ENCODE measurements at regions not wholly inside any gene's neighbourhood (a gene's known extent, or its start where the extent isn't known, plus 50 kb on each side); places are given as distances from the start of the nearest gene placed in this dataset.

DNA sequence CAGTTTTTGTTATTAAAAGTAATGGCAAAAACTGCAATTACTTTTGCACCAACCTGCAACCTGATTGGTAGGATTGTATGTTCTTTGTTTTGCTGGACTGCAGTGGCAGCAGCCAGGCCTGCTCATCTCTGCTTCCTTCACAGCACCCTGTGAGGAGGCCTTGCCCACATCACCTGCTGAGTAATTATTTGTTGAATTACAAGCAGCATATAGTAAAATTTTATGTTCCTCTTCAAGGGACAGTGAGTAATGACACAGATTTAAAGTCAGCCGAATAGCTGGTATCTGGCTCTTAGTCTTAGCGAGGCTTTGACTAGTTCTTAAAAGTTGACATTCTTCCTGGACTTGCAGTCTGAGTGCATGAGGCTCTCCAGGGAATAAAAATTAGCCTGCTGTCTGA lies 435.1 kb downstream of the PRDM2 start:
- peaks cover 0 to 1% (median 0%) of the 10 kb centered on the region in 5 donors for H3K9me3 Mint-ChIP-seq
- ChIA-PET POLR2A (no interaction called here), CTCF (no interaction called here)
- no peak overlapping the region for H3K27ac ChIP-seq (ENCODE audit: low read depth, low read length)
- no peaks in the 10 kb centered on the region for H3K36me3 ChIP-seq (ENCODE audit: insufficient read depth, low read length)
- no peak overlapping the region for H3K4me3 Mint-ChIP-seq
- H3K4me3 ChIP-seq (ENCODE audit: low read length), result no peak overlapping the region
- H3K27me3 ChIP-seq (ENCODE audit: insufficient read depth, low read length, poor library complexity, severe bottlenecking), result no peaks in the 10 kb centered on the region
- no peaks in the 10 kb centered on the region for H3K36me3 Mint-ChIP-seq
- H3K27me3 Mint-ChIP-seq, result peaks cover 4 to 14% of the 10 kb centered on the region in 2 donors
- H3K4me1 ChIP-seq (ENCODE audit: insufficient read depth, low read length), result no peaks in the 10 kb centered on the region
- no peak for DNase-seq
- H3K9me3 ChIP-seq (ENCODE audit: low read length), result no peaks in the 10 kb centered on the region
- H3K4me1 Mint-ChIP-seq, result no peaks in the 10 kb centered on the region
- H3K27ac Mint-ChIP-seq, result no peak overlapping the region

- H3K27ac Mint-ChIP-seq, result no peak overlapping the region
- POLR2A ChIA-PET, result no interaction called here
- no peak overlapping the region for H3K27ac ChIP-seq (ENCODE audit: low read depth, low read length)
- H3K36me3 ChIP-seq (ENCODE audit: insufficient read depth, low read length), result no peaks in the 10 kb centered on the region
- H3K4me1 Mint-ChIP-seq, result no peaks in the 10 kb centered on the region
- DNase-seq, result no peak
- no peak overlapping the region for H3K4me3 ChIP-seq (ENCODE audit: low read length)
- H3K27me3 ChIP-seq (ENCODE audit: insufficient read depth, low read length, poor library complexity, severe bottlenecking), result no peaks in the 10 kb centered on the region
- CTCF ChIA-PET, result interaction anchor here (1.5 kb wide), 1 partner anchor 8 kb away, joined by 3 read pairs; no protein-coding TSS in a partner anchor
- H3K4me1 ChIP-seq (ENCODE audit: insufficient read depth, low read length), result no peaks in the 10 kb centered on the region
- peaks cover 0 to 8% of the 10 kb centered on the region in 2 donors for H3K27me3 Mint-ChIP-seq
- no peaks in the 10 kb centered on the region for H3K36me3 Mint-ChIP-seq
- H3K9me3 ChIP-seq (ENCODE audit: low read length), result no peaks in the 10 kb centered on the region
- peaks cover 0 to 1% (median 0%) of the 10 kb centered on the region in 5 donors for H3K9me3 Mint-ChIP-seq
- H3K4me3 Mint-ChIP-seq, result no peak overlapping the region
Measured at GRCh38 chr1:14136152-14136763, 436.3 kb downstream of the PRDM2 start.

GRCh38 chr1:14136881-14137280 lies 436.9 kb downstream of the PRDM2 start:
- CTCF ChIA-PET, result interaction anchor here (1.5 kb wide), 1 partner anchor 9 kb away, joined by 3 read pairs; no protein-coding TSS in a partner anchor
- Histone ChIP-seq H3K4me3 (ENCODE audit: low read length) (no peak overlapping the region), H3K36me3 (ENCODE audit: insufficient read depth, low read length) (no peaks in the 10 kb centered on the region), H3K27me3 (ENCODE audit: insufficient read depth, low read length, poor library complexity, severe bottlenecking) (no peaks in the 10 kb centered on the region), H3K4me1 (ENCODE audit: insufficient read depth, low read length) (no peaks in the 10 kb centered on the region), H3K27ac (ENCODE audit: low read depth, low read length) (no peak overlapping the region), H3K9me3 (ENCODE audit: low read length) (no peaks in the 10 kb centered on the region)
- POLR2A ChIA-PET, result interaction anchor here (0.7 kb wide), 1 partner anchor 78 kb away, joined by 6 read pairs; no protein-coding TSS in a partner anchor
- H3K27me3 Mint-ChIP-seq, result peaks cover 0 to 8% of the 10 kb centered on the region in 2 donors
- H3K4me1 Mint-ChIP-seq, result no peaks in the 10 kb centered on the region
- no peak overlapping the region for H3K27ac Mint-ChIP-seq
- no peak for DNase-seq
- H3K36me3 Mint-ChIP-seq, result no peaks in the 10 kb centered on the region
- H3K4me3 Mint-ChIP-seq, result no peak overlapping the region
- H3K9me3 Mint-ChIP-seq, result no peaks in the 10 kb centered on the region

- Histone ChIP-seq H3K36me3 (ENCODE audit: insufficient read depth, low read length) (no peaks in the 10 kb centered on the region), H3K27me3 (ENCODE audit: insufficient read depth, low read length, poor library complexity, severe bottlenecking) (no peaks in the 10 kb centered on the region), H3K27ac (ENCODE audit: low read depth, low read length) (no peak overlapping the region), H3K4me3 (ENCODE audit: low read length) (no peak overlapping the region), H3K9me3 (ENCODE audit: low read length) (no peaks in the 10 kb centered on the region), H3K4me1 (ENCODE audit: insufficient read depth, low read length) (no peaks in the 10 kb centered on the region)
- ChIA-PET CTCF (interaction anchor here (1.5 kb wide), 1 partner anchor 9 kb away, joined by 3 read pairs; no protein-coding TSS in a partner anchor), POLR2A (interaction anchor here (0.7 kb wide), 1 partner anchor 78 kb away, joined by 6 read pairs; no protein-coding TSS in a partner anchor)
- Mint-ChIP-seq H3K4me3 (no peak overlapping the region), H3K27me3 (peaks cover 0 to 8% of the 10 kb centered on the region in 2 donors), H3K36me3 (no peaks in the 10 kb centered on the region), H3K27ac (no peak overlapping the region), H3K4me1 (no peaks in the 10 kb centered on the region), H3K9me3 (no peaks in the 10 kb centered on the region)
- DNase-seq, result no peak
Measured at GRCh38 chr1:14137411-14138134, 437.6 kb downstream of the PRDM2 start.

GRCh38 chr1:14138135-14138506 lies 438.1 kb downstream of the PRDM2 start:
- Histone ChIP-seq H3K9me3 (ENCODE audit: low read length) (no peaks in the 10 kb centered on the region), H3K36me3 (ENCODE audit: insufficient read depth, low read length) (no peaks in the 10 kb centered on the region), H3K4me3 (ENCODE audit: low read length) (no peak overlapping the region), H3K27me3 (ENCODE audit: insufficient read depth, low read length, poor library complexity, severe bottlenecking) (no peaks in the 10 kb centered on the region), H3K27ac (ENCODE audit: low read depth, low read length) (no peak overlapping the region), H3K4me1 (ENCODE audit: insufficient read depth, low read length) (no peaks in the 10 kb centered on the region)
- Mint-ChIP-seq H3K9me3 (peaks cover 0 to 2% (median 0%) of the 10 kb centered on the region in 5 donors), H3K4me1 (no peaks in the 10 kb centered on the region), H3K36me3 (no peaks in the 10 kb centered on the region), H3K4me3 (no peak overlapping the region), H3K27ac (no peak overlapping the region), H3K27me3 (peaks cover under 1 to 6% of the 10 kb centered on the region in 2 donors)
- CTCF ChIA-PET, result no interaction called here
- no peak for DNase-seq
- POLR2A ChIA-PET, result no interaction called here

GRCh38 chr1:14138687-14139086 lies 438.7 kb downstream of the PRDM2 start:
- POLR2A ChIA-PET, result no interaction called here
- Histone ChIP-seq H3K36me3 (ENCODE audit: insufficient read depth, low read length) (no peaks in the 10 kb centered on the region), H3K4me3 (ENCODE audit: low read length) (no peak overlapping the region), H3K9me3 (ENCODE audit: low read length) (no peaks in the 10 kb centered on the region), H3K4me1 (ENCODE audit: insufficient read depth, low read length) (no peaks in the 10 kb centered on the region), H3K27ac (ENCODE audit: low read depth, low read length) (no peak overlapping the region), H3K27me3 (ENCODE audit: insufficient read depth, low read length, poor library complexity, severe bottlenecking) (no peaks in the 10 kb centered on the region)
- H3K4me3 Mint-ChIP-seq, result no peak overlapping the region
- peaks cover 0 to 3% (median 0%) of the 10 kb centered on the region in 5 donors for H3K9me3 Mint-ChIP-seq
- H3K27ac Mint-ChIP-seq, result no peak overlapping the region
- no peak for DNase-seq
- CTCF ChIA-PET, result no interaction called here
- H3K36me3 Mint-ChIP-seq, result no peaks in the 10 kb centered on the region
- H3K27me3 Mint-ChIP-seq, result peaks cover 3 to 6% of the 10 kb centered on the region in 2 donors
- no peaks in the 10 kb centered on the region for H3K4me1 Mint-ChIP-seq

DNA sequence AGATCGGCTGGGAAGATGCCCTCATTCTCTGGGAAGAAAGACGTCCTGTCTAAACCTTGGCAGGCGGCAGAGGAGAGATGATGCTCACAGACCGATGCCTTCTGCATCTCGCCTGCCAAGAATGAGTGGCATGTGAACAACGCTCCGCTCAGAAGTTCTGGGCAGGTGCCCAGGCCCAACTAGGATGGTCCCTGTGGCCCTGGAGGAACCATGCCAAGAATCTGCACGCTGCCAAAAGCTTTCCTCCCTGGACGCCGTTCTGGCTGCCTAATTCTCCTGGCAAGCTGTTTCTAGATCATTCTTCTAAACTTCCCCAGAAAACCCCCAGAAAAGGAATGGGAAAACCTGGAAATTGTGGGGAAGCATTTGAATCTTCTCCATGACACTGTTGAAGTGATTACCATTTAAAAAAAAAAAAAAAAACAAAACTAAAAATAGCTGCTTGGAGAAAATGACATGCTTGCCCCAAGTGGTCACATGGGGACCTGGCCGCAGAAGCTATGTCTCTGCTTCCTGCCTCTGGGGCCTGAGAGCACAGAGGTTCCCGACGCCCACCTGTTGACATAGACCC lies 440.9 kb downstream of the PRDM2 start:
- POLR2A ChIA-PET, result no interaction called here
- no peaks in the 10 kb centered on the region for H3K4me1 ChIP-seq (ENCODE audit: insufficient read depth, low read length)
- H3K9me3 Mint-ChIP-seq, result peaks cover 0 to 3% (median 0%) of the 10 kb centered on the region in 5 donors

GRCh38 chr1:14141656-14142055 lies 441.7 kb downstream of the PRDM2 start:
- Mint-ChIP-seq H3K4me1 (no peaks in the 10 kb centered on the region), H3K27me3 (peaks cover 3 to 6% of the 10 kb centered on the region in 2 donors), H3K4me3 (no peak overlapping the region), H3K27ac (no peak overlapping the region), H3K9me3 (peaks cover 0 to 3% (median 0%) of the 10 kb centered on the region in 5 donors), H3K36me3 (no peaks in the 10 kb centered on the region)
- no peak overlapping the region for H3K27ac ChIP-seq (ENCODE audit: low read depth, low read length)
- H3K9me3 ChIP-seq (ENCODE audit: low read length), result no peaks in the 10 kb centered on the region
- no peak for DNase-seq
- no peaks in the 10 kb centered on the region for H3K36me3 ChIP-seq (ENCODE audit: insufficient read depth, low read length)
- POLR2A ChIA-PET, result no interaction called here
- no peaks in the 10 kb centered on the region for H3K27me3 ChIP-seq (ENCODE audit: insufficient read depth, low read length, poor library complexity, severe bottlenecking)
- CTCF ChIA-PET, result no interaction called here
- H3K4me3 ChIP-seq (ENCODE audit: low read length), result no peak overlapping the region
- no peaks in the 10 kb centered on the region for H3K4me1 ChIP-seq (ENCODE audit: insufficient read depth, low read length)

More for the DNA sequence above, 440.9 kb downstream of the PRDM2 start:
- Mint-ChIP-seq H3K27me3 (peaks cover 3 to 6% of the 10 kb centered on the region in 2 donors), H3K36me3 (no peaks in the 10 kb centered on the region), H3K27ac (no peak overlapping the region), H3K4me3 (no peak overlapping the region), H3K4me1 (no peaks in the 10 kb centered on the region)
- H3K4me3 ChIP-seq (ENCODE audit: low read length), result no peak overlapping the region
- H3K36me3 ChIP-seq (ENCODE audit: insufficient read depth, low read length), result no peaks in the 10 kb centered on the region
- no peaks in the 10 kb centered on the region for H3K27me3 ChIP-seq (ENCODE audit: insufficient read depth, low read length, poor library complexity, severe bottlenecking)
- no peak for DNase-seq
- CTCF ChIA-PET, result no interaction called here
- H3K27ac ChIP-seq (ENCODE audit: low read depth, low read length), result no peak overlapping the region
- no peaks in the 10 kb centered on the region for H3K9me3 ChIP-seq (ENCODE audit: low read length)
